NAMALWA (cell line): ENCODE measurements at regions not wholly inside any gene's neighbourhood (a gene's known extent, or its start where the extent isn't known, plus 50 kb on each side); places are given as distances from the start of the nearest gene placed in this dataset.
"Not testable (repeated sequence)": the region's sequence is repeated elsewhere in the genome, so short reads cannot be mapped to it uniquely, and the experiment has no call there.

Experiments
- DNase-seq: peaks from one replicate; pipeline ENCODE4 v3.0.0-alpha.2; 2015; ENCODE audit warnings: low spot score

- DNase-seq, result no peak
These were observed 188.0 kb downstream of the CARTPT start for GRCh38 chr5:71907001-71907588.

DNA sequence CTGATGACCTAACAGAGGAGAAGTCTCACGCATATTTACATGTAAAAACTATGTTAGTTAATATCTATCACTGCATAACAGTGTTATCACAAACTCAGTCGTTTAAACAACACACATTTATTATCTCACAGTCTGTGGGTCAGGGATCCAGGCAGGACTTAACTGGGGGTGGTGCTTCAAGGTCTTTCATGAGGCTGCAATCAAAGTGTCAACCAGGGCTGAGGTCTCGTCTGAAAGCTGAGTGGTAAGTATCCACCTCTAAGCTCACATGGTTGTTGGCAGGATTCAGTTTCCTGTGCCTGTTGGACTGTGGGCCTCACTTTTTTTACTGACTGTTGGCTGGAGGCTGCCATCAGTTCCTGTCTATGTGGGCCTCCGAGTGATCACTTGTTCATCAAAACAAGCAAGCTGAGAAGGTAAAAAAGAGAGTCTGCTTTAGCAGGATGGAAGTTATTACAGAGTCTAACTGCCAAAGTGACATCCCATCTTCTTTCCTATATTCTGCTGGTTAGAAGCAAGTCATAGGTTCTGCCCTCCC lies 188.6 kb downstream of the CARTPT start:
- DNase-seq, result no peak

DNA sequence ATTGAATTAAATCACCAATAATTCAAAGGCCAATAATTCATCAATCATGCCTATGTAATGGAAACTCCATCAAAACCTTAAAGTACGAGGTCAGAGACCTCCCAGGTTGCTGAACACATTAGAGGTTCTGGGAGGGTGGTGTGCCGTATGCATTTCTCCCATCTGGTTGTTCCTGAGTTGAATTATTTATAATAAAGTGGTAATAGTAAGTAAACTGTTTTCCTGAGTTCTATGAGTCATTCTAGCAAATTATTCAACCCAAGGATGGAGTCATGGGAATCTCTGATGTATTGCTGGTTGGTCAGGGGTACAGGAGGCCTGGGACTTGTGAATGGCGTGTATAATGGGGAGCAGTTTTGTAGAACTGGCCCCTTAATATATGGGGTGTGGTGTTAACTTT lies 191.7 kb downstream of the CARTPT start:
- DNase-seq, result no peak

DNA sequence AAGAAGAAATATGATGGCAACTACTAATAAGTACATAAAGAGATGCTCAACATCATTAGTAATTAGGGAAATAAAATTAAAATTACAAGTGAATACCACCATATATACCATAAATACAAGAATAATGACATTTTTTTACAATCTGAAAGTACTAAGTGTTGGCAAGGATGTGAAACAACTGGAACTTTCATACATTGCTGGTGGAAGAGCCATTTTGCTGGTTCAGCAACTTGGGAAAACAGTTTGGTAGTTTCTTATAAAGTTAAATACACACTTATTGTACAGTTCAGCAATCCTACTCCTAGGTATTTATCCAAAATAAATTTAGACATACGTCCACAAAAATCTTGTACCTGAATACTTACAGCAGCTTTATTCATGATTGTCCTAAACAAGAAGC lies 192.9 kb downstream of the CARTPT start:
- DNase-seq, result no peak

DNA sequence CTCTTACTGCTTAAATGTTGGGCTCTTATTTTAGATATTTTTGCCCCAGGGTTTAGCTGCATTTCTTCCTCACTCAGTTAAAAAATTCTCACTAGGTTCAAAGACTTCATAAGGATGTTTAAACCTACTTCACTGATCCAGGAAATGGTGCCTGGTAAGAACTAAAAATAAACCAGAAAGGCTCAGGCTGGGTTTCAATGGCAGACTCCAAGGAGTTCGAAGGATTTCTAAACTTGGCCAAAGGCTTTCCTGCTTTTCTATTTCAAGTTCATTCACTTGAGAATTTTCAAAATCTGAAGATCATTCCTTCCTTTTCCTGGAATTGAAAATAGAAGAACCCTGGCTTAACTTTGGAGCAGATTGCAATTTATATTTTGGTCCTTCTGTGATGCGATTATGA lies 193.0 kb upstream of the MAP1B start:
- no peak for DNase-seq

- DNase-seq, result no peak
These were observed 184.6 kb upstream of the MAP1B start for GRCh38 chr5:71922584-71923106.

- DNase-seq, result no peak
These were observed 183.5 kb upstream of the MAP1B start for GRCh38 chr5:71923755-71924154.

DNA sequence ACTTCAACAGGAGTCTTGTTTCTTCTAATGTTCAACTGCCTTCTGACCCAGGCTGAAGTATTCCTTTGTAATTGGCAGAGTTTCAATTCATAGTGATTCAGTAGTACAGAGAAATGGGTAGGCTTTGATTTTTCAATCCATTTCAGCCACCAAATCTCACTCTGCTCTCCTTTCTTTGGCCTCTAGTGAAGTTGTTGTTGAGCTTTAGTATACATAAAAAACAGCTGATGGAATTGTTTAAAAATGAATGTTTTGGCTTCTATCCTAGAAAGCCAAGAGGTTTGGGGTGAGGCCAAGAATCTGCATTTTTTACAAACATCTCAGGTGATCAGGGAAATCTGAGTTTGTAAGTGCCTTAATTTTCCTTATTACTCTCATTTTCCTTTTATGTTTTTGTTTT lies 182.9 kb upstream of the MAP1B start:
- DNase-seq, result no peak

GRCh38 chr5:71924980-71925379 lies 182.3 kb upstream of the MAP1B start:
- DNase-seq, result no peak

DNA sequence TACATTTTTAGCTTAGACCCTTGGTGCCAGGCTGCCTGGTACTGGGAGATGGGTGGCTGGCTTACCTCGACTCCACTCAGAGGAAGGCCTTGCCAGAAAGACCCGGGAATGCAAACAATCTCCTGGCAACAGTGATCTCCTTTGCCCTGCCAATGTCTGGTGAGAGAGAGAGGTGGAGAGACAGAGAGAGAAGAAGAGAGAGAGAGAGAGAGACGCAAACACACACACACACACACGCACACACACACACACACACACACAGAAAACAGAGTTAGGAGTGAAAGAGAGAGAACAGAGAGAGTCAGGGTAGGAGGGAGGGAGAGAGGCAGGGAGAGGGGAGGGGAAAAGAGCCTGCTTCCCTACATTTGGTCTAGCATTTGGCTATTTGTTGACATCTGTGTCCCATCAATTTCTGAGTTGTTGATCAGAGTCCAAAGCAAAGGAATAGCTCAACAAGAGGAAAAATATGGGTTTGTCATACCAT lies 181.6 kb upstream of the MAP1B start:
- DNase-seq, result no peak

- no peak for DNase-seq
These were observed 178.3 kb upstream of the MAP1B start for GRCh38 chr5:71929003-71929402.

- not testable (repeated sequence) for DNase-seq
These were observed 176.7 kb upstream of the MAP1B start for GRCh38 chr5:71930554-71930953.

- no peak for DNase-seq
These were observed 175.1 kb upstream of the MAP1B start for GRCh38 chr5:71932131-71932654.

DNA sequence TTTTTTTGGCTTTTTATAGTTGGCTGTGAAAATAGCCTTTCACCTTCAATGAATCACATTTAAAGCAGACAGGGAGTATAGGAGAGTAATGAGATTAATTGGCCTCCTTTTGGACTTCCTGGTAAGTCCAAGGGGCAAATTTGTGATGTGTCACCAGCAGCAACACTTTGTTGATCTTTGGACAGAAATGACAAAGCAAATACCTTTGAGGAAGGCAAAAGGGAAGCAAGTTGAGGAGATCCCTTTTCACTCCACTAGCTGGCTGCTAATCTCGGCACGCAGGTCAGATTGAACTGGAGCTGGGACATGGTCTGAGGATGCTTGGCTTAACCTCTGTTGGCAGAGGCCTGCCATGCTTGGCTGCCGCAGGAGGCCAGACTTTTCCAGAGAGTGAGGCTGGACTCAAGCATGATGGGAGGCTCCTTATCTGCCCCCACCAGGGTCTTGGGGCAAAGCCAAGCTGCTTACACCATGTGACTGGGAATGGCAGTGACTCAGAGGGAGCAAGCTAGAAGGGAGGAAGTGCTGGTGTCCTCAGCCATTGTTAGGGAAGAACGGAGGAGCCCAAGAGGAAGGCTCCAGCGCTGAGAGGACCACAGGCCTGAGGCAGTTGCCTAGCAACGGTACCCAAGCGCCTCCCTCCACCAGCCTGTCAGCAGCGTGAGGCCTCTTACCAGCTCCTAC lies 174.5 kb upstream of the MAP1B start:
- DNase-seq, result no peak

GRCh38 chr5:71934322-71934721 lies 173.0 kb upstream of the MAP1B start:
- DNase-seq, result no peak

DNA sequence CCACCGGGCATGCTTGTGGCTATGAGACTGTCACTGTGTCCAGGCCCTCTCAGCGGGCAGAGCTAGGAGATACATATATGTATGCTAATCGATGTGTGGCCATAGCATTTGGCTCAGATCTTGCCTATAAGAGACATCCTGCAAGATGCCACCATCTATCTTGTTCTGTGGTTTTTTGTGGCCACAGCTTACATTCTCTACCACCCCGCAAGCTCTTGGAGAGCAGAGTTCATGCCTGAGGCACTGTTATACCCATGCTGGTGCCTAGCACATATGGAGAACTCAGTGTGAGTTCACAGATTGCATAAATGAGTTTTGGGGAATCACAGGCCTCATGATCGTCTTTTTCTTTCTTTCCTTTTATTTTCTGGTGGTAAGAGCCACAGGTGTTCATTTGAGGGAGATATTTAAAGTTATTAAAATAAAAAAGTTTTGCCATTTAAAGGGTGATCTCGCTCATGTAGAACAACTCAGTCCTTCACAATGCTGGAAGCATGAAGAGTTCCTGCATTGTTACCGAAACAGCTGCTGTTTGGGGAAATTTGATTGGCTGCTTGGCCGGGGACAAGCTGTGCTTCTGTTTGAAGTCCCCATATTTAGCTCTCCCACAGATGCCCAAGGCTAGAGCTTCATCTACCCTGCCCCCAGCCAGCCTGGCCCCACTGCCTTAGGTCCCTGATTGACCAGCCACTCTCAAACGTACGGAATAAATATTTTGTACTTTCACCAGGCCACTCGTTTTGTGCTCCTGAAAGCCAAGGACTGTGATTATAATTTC lies 169.2 kb upstream of the MAP1B start:
- no peak for DNase-seq

- no peak for DNase-seq
These were observed 168.4 kb upstream of the MAP1B start for GRCh38 chr5:71938895-71939294.

GRCh38 chr5:71939452-71940230 lies 167.6 kb upstream of the MAP1B start:
- no peak for DNase-seq

DNA sequence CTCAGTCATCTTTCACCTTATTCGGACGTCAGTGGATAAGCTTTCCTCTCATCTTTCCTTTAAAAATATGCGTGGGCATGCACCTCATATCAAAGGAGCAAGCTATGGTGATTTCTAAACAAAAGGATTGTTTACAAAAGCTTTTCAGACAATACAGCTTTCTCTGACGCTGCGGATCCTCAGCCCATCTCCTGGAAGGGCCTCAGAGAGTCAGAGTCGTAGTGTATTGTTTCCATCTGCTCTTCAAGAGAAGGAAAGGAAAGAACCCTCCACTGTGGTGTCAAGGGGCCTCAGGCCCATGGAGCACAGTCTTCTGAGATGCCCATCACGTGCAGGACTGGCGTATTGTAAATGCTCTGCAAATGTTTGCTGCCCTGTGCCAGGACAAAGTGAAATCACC lies 163.4 kb upstream of the MAP1B start:
- no peak for DNase-seq

DNA sequence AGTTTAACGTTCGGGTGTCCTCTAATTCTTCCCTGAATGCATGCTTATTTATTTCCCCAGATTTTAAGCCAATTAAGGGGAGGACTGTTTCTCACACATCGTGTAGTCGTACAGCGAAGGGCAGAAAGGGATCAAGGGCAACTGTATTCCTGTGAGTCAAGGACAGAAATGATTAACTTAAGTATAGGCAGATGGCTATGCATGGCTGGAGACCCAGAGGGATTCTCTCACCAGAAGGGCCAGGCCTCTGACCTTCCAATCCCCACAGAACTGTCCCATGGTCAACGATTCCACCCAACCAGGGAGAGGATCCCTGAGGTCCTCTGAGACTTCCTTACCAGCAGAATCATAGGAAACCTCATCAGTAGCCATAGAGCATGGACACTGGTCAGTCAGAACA lies 161.8 kb upstream of the MAP1B start:
- DNase-seq, result no peak

DNA sequence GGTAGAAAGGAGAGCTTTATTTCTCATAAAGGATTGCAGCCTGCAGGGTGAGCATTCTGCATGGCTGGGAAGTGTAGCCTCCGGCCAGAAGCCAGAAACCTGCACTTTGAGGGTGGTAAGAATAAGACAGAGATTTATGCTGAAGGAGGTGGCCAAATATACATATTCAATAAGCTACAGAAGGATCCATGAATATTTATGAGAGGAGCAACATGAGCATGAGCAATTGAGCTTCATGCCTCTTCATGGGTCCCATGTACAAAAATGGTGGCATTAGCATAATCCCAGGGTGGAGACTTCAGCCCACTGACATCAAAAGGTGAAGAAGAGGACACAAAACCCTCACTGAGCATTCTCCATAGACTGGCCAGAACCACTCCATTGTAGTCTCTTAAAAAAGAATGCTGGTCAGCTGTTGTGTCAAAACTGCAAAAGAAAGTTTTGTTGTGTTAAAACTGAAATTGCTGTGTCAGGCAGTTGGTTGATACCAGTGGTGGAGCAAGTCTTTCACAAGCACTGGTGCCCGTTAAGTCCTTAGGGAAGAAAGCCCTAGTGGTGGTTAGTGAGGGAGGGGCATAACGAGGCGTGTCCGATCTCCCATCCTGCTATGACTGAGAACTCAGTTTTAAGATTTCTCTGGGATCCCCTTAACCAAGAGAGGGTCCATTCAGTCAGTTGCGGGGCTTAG lies 160.8 kb upstream of the MAP1B start:
- no peak for DNase-seq
